ENCODE measurements at regions not wholly inside any gene's neighbourhood (a gene's known extent, or its start where the extent isn't known, plus 50 kb on each side); places are given as distances from the start of the nearest gene placed in this dataset.

- DNase-seq (no peak), ATAC-seq (no peak)
- H3K36me3 ChIP-seq: no peaks in the 10 kb centered on the region
- no peak overlapping the region for H3K27ac ChIP-seq
- no peak for TF ChIP-seq POLR2A (IDR thresholded peaks at IDR 0.05)
- TF ChIP-seq, protein P1, sequence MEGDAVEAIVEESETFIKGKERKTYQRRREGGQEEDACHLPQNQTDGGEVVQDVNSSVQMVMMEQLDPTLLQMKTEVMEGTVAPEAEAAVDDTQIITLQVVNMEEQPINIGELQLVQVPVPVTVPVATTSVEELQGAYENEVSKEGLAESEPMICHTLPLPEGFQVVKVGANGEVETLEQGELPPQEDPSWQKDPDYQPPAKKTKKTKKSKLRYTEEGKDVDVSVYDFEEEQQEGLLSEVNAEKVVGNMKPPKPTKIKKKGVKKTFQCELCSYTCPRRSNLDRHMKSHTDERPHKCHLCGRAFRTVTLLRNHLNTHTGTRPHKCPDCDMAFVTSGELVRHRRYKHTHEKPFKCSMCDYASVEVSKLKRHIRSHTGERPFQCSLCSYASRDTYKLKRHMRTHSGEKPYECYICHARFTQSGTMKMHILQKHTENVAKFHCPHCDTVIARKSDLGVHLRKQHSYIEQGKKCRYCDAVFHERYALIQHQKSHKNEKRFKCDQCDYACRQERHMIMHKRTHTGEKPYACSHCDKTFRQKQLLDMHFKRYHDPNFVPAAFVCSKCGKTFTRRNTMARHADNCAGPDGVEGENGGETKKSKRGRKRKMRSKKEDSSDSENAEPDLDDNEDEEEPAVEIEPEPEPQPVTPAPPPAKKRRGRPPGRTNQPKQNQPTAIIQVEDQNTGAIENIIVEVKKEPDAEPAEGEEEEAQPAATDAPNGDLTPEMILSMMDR (IDR thresholded peaks at IDR 0.05): no peak
- H3K9me3 ChIP-seq: no peaks in the 10 kb centered on the region
- no peaks in the 10 kb centered on the region for H3K27me3 ChIP-seq
- WGBS (ENCODE audit: insufficient coverage, low coverage, low lambda C conversion rate, missing lambda C conversion rate): 13% methylated on average over 1 of the region's 1 CpG
- intact Hi-C loops (cut with DNase I): no loop called here
- H3K4me3 ChIP-seq: no peak overlapping the region
- H3K4me1 ChIP-seq: no peaks in the 10 kb centered on the region
Observed at GRCh38 chr18:28711096-28711495, 534.2 kb upstream of the CDH2 start.

- no peak for DNase-seq
- Histone ChIP-seq H3K36me3 (no peaks in the 10 kb centered on the region), H3K27ac (no peak overlapping the region), H3K9me3 (no peaks in the 10 kb centered on the region), H3K4me1 (no peaks in the 10 kb centered on the region), H3K27me3 (no peaks in the 10 kb centered on the region), H3K4me3 (no peak overlapping the region)
- ATAC-seq: no peak
- intact Hi-C loops (cut with DNase I): no loop called here
- WGBS (ENCODE audit: insufficient coverage, low coverage, low lambda C conversion rate, missing lambda C conversion rate): 70% methylated on average over 2 of the region's 4 CpGs
- no peak for TF ChIP-seq POLR2A (IDR thresholded peaks at IDR 0.05)
- TF ChIP-seq, protein P1 (IDR thresholded peaks at IDR 0.05): no peak
Observed at GRCh38 chr18:28707006-28707405, 530.1 kb upstream of the CDH2 start.

DNA sequence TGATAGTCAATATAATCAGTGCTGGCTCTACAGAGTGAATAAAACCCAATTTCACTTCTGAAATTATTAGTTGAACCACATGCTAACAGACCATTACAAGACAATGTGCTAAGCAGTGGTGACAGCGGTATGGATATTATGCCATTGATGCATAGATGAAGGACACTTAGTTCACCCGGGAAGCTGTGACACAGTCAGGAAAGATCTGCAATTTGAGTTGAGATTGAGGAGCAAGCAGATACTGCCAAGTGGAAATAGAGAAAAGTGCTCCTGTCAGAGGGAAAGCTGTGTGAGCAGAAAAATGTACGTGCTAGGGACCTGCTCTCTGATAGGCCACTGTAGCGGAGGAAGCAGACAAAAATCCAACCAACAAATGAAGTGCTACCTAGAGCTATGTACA, 529.5 kb upstream of the CDH2 start:
- 58% methylated on average over 4 of the region's 4 CpGs for WGBS (ENCODE audit: insufficient coverage, low coverage, low lambda C conversion rate, missing lambda C conversion rate)
- Histone ChIP-seq H3K27ac (no peak overlapping the region), H3K4me3 (no peak overlapping the region), H3K4me1 (no peaks in the 10 kb centered on the region), H3K9me3 (no peaks in the 10 kb centered on the region), H3K27me3 (no peaks in the 10 kb centered on the region), H3K36me3 (no peaks in the 10 kb centered on the region)
- ATAC-seq: no peak
- intact Hi-C loops (cut with DNase I): no loop called here
- TF ChIP-seq POLR2A (IDR thresholded peaks at IDR 0.05): no peak
- TF ChIP-seq, protein P1 (IDR thresholded peaks at IDR 0.05): no peak
- DNase-seq: no peak

DNA sequence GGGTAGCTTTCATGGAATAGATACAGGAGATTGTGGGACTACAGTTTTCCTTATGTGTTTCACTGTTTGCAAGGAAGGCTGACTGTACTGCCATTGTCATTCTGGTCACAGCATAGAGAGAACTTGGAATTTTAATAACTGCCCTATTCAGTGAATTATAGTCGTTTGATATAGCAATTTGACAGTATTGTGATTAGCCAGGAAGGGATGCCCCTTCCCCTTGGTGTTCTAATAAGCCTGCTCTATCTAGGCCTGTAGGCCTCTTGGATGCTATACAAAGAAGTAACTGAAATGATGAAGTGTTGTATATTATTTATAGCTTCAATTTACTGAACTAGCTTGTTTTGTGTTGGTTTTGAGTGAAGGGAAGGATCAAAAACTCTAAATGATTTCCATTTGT, 528.6 kb upstream of the CDH2 start:
- WGBS (ENCODE audit: insufficient coverage, low coverage, low lambda C conversion rate, missing lambda C conversion rate): 9% methylated on average over 1 of the region's 1 CpG

More for the DNA sequence above, 528.6 kb upstream of the CDH2 start:
- intact Hi-C loops (cut with DNase I): no loop called here
- H3K27me3 ChIP-seq: no peaks in the 10 kb centered on the region
- H3K4me3 ChIP-seq: no peak overlapping the region
- ATAC-seq (no peak), DNase-seq (no peak)
- no peak for TF ChIP-seq POLR2A (IDR thresholded peaks at IDR 0.05)
- TF ChIP-seq, protein P1 (IDR thresholded peaks at IDR 0.05): no peak
- no peaks in the 10 kb centered on the region for H3K36me3 ChIP-seq
- no peaks in the 10 kb centered on the region for H3K4me1 ChIP-seq
- H3K9me3 ChIP-seq: no peaks in the 10 kb centered on the region
- H3K27ac ChIP-seq: no peak overlapping the region
